SJCRH30 (cell line): ENCODE measurements at regions not wholly inside any gene's neighbourhood (a gene's known extent, or its start where the extent isn't known, plus 50 kb on each side); places are given as distances from the start of the nearest gene placed in this dataset.

ENCODE experiments used
- DNase-seq, 2 experiments: peaks; one replicate each; pipeline ENCODE4 v3.0.0-alpha.2; 2015 to 2020
- H3K27ac ChIP-seq: fragments of 250-450 bp; sonication (Bioruptor Pico); 2 replicates; pipeline ENCODE4 v1.5.1; 2020; ENCODE audit warnings: mild to moderate bottlenecking, moderate library complexity
- H3K27me3 ChIP-seq: fragments of 250-450 bp; sonication (Bioruptor Pico); 2 replicates; pipeline ENCODE4 v1.5.1; 2020; ENCODE audit warnings: mild to moderate bottlenecking, moderate library complexity
- H3K36me3 ChIP-seq: fragments of 250-450 bp; sonication (Bioruptor Pico); 2 replicates; pipeline ENCODE4 v1.5.1; 2020; ENCODE audit warnings: mild to moderate bottlenecking, moderate library complexity
- H3K4me1 ChIP-seq: fragments of 250-450 bp; sonication (Bioruptor Pico); 2 replicates; pipeline ENCODE4 v1.5.1; 2020; ENCODE audit warnings: mild to moderate bottlenecking, moderate library complexity
- H3K4me3 ChIP-seq: fragments of 250-450 bp; sonication (Bioruptor Pico); 2 replicates; pipeline ENCODE4 v1.5.1; 2020; ENCODE audit warnings: mild to moderate bottlenecking, moderate library complexity
- H3K9me3 ChIP-seq: fragments of 250-450 bp; sonication (Bioruptor Pico); replicated peaks from 2 replicates; pipeline ENCODE4 v1.5.1; 2020; ENCODE audit warnings: mild to moderate bottlenecking, moderate library complexity

DNA sequence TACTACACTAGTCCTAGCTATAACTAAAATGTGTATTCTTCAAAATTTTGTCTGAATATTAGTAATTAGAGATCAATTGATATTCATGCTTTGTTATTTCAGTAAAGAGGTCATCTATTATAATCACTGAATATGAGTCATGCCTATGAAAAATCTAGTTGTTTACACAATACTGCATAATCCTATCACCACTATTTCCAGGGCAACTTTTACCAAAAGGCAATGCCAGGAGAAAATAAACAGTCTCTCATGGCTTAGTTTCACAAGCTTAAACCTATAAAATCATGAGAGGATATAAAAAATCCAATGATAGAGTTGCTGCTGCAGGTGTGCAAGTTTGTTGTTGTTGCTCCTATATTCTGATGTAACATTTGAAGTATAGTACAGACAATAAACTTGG is 149.9 kb upstream of the COL1A2 start:
- Histone ChIP-seq H3K27me3 (no peaks in the 10 kb centered on the region), H3K27ac (no peak overlapping the region), H3K36me3 (no peaks in the 10 kb centered on the region; the same call in 1 of the 2 replicates), H3K4me1 (peaks cover 4% of the 10 kb centered on the region; the same call in 1 of the 2 replicates), H3K9me3 (no peaks in the 10 kb centered on the region), H3K4me3 (no peak overlapping the region)
- DNase-seq = no peak

DNA sequence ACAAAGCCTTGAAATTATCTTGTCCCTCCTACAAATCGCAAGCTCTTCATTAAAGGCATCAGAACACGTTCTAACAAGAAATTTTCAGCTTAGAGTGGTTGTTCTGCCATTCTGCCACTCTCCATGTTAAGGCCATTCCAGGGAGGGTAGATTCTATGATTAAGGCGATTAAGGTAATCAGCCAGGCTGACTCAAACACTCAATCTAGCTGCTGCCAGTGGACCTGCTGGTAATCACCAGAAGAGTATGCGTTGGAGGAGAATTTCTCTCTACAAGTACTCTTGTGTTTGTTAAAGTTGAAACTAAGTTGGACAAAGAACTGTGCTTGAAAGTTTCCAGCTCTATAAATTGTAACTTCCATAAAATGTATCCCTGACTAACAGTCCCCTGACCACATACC is 149.2 kb upstream of the COL1A2 start:
- H3K4me3 ChIP-seq = no peak overlapping the region
- DNase-seq = no peak
- no peaks in the 10 kb centered on the region for H3K27me3 ChIP-seq
- no peak overlapping the region for H3K27ac ChIP-seq
- peaks cover 4% of the 10 kb centered on the region; the same call in 1 of the 2 replicates for H3K4me1 ChIP-seq
- H3K9me3 ChIP-seq = no peaks in the 10 kb centered on the region
- no peaks in the 10 kb centered on the region; the same call in 1 of the 2 replicates for H3K36me3 ChIP-seq

DNA sequence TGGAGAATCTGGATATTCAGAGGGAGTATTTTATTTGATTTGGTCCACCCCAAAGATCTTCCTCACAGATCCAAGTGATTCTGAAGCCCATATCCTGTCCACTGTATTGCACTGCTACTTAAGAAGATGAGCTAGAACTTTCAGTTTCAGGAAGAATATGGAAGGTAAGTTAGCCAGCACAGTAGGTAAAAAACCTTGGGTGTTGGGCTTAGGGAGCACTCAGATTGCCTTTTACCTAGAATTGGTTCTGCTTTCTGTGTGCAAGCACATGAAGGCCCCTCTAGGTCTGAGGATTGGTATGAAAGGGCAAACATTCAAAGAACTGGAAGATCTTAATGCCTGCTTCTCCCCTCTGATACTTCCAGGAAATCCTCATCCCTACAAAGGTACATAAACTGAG is 146.7 kb upstream of the COL1A2 start:
- no peak for DNase-seq
- Histone ChIP-seq H3K9me3 (no peaks in the 10 kb centered on the region), H3K27me3 (no peaks in the 10 kb centered on the region), H3K27ac (no peak overlapping the region), H3K4me1 (peaks cover 2% of the 10 kb centered on the region), H3K36me3 (no peaks in the 10 kb centered on the region; the same call in 1 of the 2 replicates), H3K4me3 (no peak overlapping the region)

DNA sequence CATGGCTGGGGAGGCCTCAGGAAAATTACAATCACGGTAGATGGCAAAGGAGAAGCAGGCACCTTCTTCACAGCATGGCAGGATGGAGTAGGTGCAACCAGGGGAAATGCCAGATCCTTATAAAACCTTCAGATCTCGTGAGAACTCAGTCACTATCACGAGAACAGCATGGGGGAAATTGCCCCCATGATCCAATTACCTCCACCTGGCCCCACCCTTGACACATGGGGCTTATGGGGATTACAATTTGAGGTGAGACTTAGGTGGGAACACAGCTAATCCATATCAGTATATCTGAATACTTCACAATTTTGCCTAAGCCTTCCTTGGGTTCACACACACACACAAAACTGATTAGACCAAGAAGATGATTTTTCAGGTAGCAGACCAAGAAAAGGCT is 145.1 kb upstream of the COL1A2 start:
- peaks cover 15% of the 10 kb centered on the region for H3K4me1 ChIP-seq
- no peaks in the 10 kb centered on the region for H3K27me3 ChIP-seq
- H3K4me3 ChIP-seq = no peak overlapping the region
- no peak for DNase-seq
- H3K9me3 ChIP-seq = no peaks in the 10 kb centered on the region
- H3K27ac ChIP-seq = no peak overlapping the region
- no peaks in the 10 kb centered on the region for H3K36me3 ChIP-seq

DNA sequence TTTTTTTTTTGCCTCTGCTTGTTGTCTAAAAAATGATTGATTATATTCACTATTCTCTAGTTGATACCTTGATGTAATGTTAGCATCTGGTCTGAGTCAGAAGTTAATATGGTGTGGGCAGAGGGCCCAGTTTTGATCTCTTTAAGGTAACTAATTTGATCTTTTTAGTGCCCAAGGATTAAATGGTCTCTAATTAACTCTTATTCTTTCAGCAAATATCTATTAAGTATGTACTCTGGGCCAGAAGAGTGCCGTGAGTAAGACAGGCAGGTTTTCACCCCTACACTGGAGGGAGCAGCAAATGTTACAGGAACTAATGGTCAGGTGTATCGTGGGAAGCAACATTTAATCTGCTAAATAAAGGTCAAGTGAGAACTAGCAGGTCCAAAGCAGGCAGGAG is 144.6 kb upstream of the COL1A2 start:
- H3K4me3 ChIP-seq = no peak overlapping the region
- no peaks in the 10 kb centered on the region for H3K9me3 ChIP-seq
- DNase-seq = no peak
- H3K4me1 ChIP-seq = peaks cover 15% of the 10 kb centered on the region
- no peaks in the 10 kb centered on the region for H3K36me3 ChIP-seq
- no peaks in the 10 kb centered on the region for H3K27me3 ChIP-seq
- no peak overlapping the region for H3K27ac ChIP-seq

DNA sequence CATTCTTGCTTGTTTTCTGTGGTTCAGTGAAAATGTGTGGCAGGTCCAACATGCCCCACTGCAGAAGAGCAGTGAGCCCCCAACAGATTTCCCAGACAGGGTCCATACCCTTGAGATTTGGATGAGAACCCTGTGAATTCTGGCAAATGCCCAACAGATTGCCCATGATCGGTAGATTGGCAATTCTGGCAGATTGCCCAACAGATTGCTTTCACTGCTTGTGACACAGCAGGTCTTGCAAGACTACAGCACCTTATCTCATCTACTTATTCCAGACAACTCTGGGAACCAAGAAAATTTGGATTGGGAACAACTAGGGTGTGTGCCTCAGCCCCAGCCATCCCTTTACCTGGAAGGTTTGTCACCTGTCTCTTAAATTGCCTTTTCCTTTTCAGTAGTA is 143.7 kb upstream of the COL1A2 start:
- Histone ChIP-seq H3K36me3 (no peaks in the 10 kb centered on the region), H3K27me3 (no peaks in the 10 kb centered on the region), H3K4me1 (peaks cover 15% of the 10 kb centered on the region), H3K9me3 (no peaks in the 10 kb centered on the region), H3K27ac (no peak overlapping the region), H3K4me3 (no peak overlapping the region)
- no peak for DNase-seq

DNA sequence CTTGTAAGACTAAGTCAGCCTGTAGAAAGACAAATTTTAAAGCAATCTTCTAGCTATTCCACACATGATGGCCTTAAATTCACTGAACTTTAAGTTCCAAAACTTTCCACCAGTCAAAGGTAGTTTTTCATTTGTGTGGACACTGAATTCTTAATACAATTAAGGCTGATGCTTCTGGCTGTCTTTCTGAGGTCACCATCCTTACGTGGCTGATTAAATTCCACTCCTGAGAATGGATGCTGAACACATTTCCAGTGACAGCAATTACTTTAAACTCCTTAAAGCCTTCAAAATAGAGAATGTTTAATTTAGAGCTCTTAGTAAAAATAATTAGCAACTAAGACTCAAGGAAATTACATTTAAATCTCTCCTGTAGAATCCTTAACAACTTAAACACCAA is 142.6 kb upstream of the COL1A2 start:
- Histone ChIP-seq H3K27ac (no peak overlapping the region), H3K4me3 (no peak overlapping the region), H3K4me1 (peaks cover 15% of the 10 kb centered on the region), H3K27me3 (no peaks in the 10 kb centered on the region), H3K36me3 (no peaks in the 10 kb centered on the region), H3K9me3 (no peaks in the 10 kb centered on the region)
- DNase-seq = no peak

DNA sequence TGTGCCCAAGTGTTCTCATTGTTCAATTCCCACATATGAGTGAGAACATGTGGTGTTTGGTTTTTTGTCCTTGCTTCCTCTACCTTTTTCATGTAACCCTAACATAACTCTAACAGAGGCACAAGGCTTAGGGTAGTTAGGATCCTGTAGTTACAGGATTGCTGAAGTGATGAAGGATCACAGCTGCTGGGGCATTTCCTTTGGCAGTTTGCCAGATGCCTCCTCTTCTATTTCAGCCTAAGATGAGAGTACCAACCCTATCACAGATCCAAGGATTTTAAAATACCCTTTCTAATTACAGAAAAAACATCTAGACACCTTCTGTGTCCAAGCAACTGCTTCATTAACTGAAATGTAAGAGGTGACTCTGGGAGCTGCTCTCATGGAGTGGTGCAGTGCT is 141.7 kb upstream of the COL1A2 start:
- Histone ChIP-seq H3K27me3 (no peaks in the 10 kb centered on the region), H3K4me3 (peak overlapping the region; percentile 1; the same call in 1 of the 2 replicates), H3K36me3 (no peaks in the 10 kb centered on the region), H3K4me1 (peaks cover 15% of the 10 kb centered on the region), H3K9me3 (no peaks in the 10 kb centered on the region), H3K27ac (peak overlapping the region; percentile 1; the same call in 1 of the 2 replicates)
- DNase-seq = peak; percentile 72 to 92

DNA sequence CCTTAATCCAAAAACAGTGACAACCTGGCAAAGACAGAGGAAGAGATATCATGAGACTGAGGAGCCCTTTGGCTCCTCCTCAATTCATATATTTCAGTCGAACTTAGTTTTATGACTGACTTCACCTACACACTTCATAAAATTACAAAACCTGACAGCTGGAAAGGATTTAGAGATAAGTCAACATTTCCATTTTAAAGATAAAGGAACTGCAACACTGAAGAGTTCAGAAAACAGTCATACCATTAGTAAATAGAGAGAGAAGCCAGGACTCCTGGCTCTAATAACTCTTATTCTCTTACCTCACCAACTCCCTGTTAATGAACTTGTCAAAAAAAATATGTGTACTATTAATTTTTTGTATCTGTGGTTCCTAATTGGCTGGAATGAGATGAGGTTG is 141.0 kb upstream of the COL1A2 start:
- Histone ChIP-seq H3K9me3 (no peaks in the 10 kb centered on the region), H3K27ac (peak overlapping the region; percentile 1; the same call in 1 of the 2 replicates), H3K4me3 (peak overlapping the region; percentile 1; the same call in 1 of the 2 replicates), H3K27me3 (no peaks in the 10 kb centered on the region), H3K36me3 (no peaks in the 10 kb centered on the region), H3K4me1 (peaks cover 15% of the 10 kb centered on the region)
- DNase-seq = no peak

DNA sequence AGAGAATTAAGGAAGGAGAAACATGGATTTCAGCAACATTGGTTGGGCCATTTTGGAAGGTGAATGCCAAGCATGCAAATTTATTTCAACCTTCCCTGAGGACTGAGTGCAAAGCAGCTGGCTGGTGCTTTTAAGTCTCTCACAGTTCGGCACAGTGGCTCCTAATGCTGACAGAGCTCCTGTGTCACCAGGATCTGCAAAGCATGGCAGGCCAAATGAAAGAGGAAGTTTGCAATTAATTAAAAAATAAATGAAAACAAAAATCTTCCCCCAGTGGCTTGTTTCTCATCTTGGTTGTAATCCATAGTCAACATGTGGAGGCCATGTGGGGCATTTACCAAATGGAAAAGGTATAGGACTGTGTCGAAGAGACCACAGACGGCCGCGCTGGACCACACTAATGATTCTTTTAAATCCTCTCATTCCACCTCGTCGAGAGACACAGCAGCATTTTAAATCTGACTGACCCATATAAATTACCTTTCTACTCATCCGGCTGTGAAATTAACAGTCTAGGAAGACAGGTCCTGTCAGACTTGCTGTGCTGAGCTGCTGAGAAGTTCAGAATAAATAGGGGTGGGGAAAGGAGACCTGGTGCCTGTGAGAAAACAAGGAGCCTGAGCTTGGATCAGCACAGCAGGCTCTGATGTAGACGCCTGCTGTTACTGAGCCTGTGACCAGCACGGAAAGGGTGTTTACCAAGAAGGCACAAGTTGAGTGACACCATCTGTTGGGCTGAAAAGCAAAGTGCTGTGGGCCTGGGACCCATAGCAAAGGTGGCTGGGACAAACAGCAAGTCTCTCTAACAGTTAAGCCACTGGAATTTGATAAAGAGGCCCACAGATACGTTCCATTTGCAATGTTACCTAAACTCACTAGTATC is 136.0 kb upstream of the COL1A2 start:
- Histone ChIP-seq H3K9me3 (no peaks in the 10 kb centered on the region), H3K27ac (no peak overlapping the region), H3K27me3 (no peaks in the 10 kb centered on the region), H3K4me3 (no peak overlapping the region), H3K4me1 (peaks cover 6% of the 10 kb centered on the region), H3K36me3 (no peaks in the 10 kb centered on the region)
- no peak for DNase-seq

DNA sequence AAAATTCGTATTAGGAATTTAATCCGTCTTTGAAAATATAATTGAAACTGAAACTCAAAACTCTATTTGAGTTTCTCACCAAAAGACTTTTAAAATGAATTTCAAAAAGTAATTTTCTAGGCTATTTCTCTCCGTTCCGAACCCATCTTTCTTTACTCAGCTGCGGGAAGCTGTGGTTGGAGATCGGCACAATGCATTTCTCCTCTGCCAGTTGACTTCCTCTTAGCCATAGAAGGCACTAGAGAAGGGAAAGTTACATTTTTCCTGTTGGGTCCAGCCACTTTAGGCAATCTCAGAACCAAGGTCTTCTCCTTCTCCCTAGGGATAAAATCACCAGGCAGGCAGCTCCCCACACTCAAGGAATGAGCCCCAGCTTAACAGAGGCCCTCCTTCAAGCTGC is 133.6 kb upstream of the COL1A2 start:
- DNase-seq = no peak
- no peaks in the 10 kb centered on the region for H3K9me3 ChIP-seq
- no peak overlapping the region for H3K27ac ChIP-seq
- no peaks in the 10 kb centered on the region for H3K36me3 ChIP-seq
- H3K4me3 ChIP-seq = no peak overlapping the region
- no peaks in the 10 kb centered on the region for H3K27me3 ChIP-seq
- no peaks in the 10 kb centered on the region for H3K4me1 ChIP-seq

DNA sequence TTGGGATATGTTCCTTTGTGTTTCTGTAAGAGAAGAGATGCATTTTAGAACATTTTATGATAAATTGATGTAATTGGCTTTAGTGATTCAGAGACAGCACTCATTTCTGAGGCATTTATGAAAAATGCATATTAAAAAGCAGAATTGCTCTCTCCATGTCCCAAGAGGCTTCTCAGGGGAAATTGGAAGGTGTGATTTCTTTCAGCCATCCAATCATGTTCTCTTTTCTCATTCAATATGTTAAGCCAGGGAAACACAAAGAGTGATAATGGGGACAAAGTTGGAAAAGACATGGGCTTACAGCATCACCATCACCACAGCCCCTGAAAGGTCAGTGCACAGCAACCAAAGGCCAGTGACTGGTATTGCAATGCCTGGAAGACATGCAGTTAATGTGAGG is 129.9 kb upstream of the COL1A2 start:
- no peaks in the 10 kb centered on the region for H3K36me3 ChIP-seq
- DNase-seq = no peak
- H3K4me1 ChIP-seq = no peaks in the 10 kb centered on the region
- no peak overlapping the region for H3K4me3 ChIP-seq
- H3K27me3 ChIP-seq = no peaks in the 10 kb centered on the region
- no peak overlapping the region for H3K27ac ChIP-seq
- no peaks in the 10 kb centered on the region for H3K9me3 ChIP-seq

DNA sequence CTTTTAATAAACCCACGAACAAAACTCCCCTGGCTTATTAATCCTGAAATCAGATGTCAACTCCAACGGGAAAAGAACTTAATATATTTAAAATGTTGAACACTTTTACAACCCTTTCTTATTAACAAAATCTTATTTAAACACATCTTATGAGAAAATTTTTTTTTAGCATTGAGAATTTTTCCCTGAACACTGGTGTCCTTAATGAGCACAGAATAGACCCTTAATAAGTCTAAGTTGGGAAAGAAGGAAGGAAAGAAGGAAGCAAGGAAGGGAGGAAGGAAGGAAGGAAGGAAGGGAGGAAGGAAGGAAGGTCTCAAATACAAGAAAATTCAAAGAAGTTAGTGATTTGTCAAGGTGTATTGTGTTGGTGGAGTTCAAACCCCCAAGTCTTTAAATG is 129.2 kb upstream of the COL1A2 start:
- no peak for DNase-seq
- H3K4me3 ChIP-seq = no peak overlapping the region
- no peaks in the 10 kb centered on the region for H3K36me3 ChIP-seq
- H3K27me3 ChIP-seq = no peaks in the 10 kb centered on the region
- no peak overlapping the region for H3K27ac ChIP-seq
- no peaks in the 10 kb centered on the region for H3K4me1 ChIP-seq
- H3K9me3 ChIP-seq = no peaks in the 10 kb centered on the region

DNA sequence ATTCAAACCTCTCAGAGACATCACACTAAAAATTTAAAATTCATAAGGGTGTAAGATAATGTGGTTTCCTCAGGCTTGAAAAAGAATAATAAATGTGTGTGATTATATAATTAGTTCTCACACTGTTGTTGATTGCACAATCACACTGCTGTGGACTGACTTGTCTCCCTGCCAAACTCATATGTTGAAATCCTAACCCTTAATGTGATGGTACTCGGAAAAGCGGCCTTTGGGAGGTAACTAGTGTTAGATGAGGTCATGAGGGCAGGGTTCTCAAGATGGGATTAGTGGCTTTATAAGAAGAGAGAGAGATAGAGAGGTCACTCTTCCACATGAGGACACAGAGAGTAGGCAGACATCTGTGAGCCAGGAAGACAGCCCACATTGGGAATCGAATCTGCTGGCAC is 128.5 kb upstream of the COL1A2 start:
- DNase-seq = peak in 1 of 2 experiments; percentile 21
- Histone ChIP-seq H3K9me3 (no peaks in the 10 kb centered on the region), H3K4me1 (no peaks in the 10 kb centered on the region), H3K27ac (no peak overlapping the region), H3K4me3 (no peak overlapping the region), H3K27me3 (no peaks in the 10 kb centered on the region), H3K36me3 (no peaks in the 10 kb centered on the region)

DNA sequence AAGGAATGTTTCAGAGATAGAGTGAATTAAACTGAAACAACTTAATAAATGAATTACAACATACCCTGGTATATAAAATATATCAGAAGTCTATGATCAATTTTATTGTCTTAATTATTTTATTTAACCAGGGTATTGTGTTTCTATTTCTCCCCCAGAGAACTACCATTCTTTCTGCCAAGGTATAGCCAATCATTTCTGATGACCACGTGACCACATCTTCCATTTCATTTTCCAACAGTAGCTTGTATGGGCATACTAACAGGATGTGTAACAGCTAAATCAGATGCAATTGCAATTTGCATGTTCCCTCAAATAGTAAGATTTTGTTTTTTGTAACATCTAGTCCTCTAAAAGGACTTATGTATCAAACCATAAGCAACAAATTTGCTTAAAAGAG is 123.9 kb upstream of the COL1A2 start:
- DNase-seq = no peak
- Histone ChIP-seq H3K27ac (no peak overlapping the region), H3K4me1 (no peaks in the 10 kb centered on the region), H3K27me3 (no peaks in the 10 kb centered on the region), H3K9me3 (no peaks in the 10 kb centered on the region), H3K4me3 (no peak overlapping the region), H3K36me3 (no peaks in the 10 kb centered on the region)
